ENCODE measurements at regions not wholly inside any gene's neighbourhood (a gene's known extent, or its start where the extent isn't known, plus 50 kb on each side); places are given as distances from the start of the nearest gene placed in this dataset.

DNA sequence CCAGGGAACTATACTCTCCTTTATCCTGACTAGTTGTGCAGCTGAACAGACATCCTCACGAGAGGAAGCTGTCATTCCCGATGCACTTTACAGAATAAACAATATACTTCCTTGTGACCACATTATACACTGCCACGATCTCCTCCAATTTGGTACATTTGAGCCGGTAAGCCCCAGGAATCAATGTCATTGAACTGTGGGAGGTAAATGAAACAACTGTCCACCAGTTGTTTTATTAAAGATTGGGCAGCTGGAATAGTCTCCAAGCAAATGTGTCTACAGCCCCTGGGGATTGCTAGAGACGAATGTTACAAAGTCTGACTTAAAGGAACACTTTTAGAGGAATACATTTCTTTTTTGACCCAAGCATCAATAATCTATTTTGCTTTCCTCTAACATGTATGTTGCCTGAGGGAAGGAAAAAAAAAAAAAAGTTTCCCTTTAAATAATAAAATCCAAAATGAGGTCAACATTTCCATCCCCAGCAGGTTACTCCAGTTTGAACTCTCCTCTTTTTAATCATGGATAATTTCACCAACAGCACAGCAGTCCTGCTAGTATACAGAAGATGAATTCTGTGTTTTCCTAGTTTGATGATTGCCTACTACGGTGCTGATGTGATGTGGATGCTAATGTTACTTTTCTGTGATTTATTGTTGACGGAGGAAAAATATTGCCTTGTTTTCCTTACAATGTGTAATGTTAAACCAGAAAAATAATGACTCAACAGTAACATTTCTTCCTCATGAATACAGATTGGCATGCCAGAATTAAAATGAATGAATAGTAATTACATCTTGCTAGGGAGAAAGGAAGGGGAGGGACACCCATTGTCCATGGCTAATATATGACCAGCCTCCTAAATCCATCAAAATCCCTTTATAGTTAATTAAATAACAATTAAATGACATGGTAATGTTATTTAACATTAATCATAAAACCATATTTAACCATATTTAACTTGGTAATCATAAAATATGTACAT lies 360.9 kb downstream of the NEBL start:
- H2BK20ac ChIP-seq (ENCODE audit: low read length): no peak overlapping the region
- no peak for TF ChIP-seq RBBP5 (IDR thresholded peaks at IDR 0.05; ENCODE audit: borderline replicate concordance, low read depth, low read length)

More for the DNA sequence above, 360.9 kb downstream of the NEBL start:
- ChIA-PET POLR2A (ENCODE audit: partially characterized antibody) (no interaction called here), CTCF (ENCODE audit: partially characterized antibody) (no interaction called here)
- FAIRE-seq (no peak), DNase-seq (ENCODE audit: low read depth in 1 of 2, low spot score in 2 of 2) (no peak)
- H2BK5ac ChIP-seq (ENCODE audit: low read depth, low read length): no peak overlapping the region
- no peaks in the 10 kb centered on the region for H3K23me2 ChIP-seq (ENCODE audit: low read depth, low read length)
- H2BK15ac ChIP-seq (ENCODE audit: low read length): no peak overlapping the region
- H3K23ac ChIP-seq (ENCODE audit: insufficient read length): no peak overlapping the region
- H3K27ac ChIP-seq (ENCODE audit: low read depth, low read length): no peak overlapping the region
- no peak overlapping the region for H2BK12ac ChIP-seq (ENCODE audit: low read depth, low read length)
- no peak overlapping the region for H3K4me3 ChIP-seq (ENCODE audit: extremely low read depth in 1 of 4, insufficient read depth in 2 of 4, low read depth in 3 of 4, low read length in 4 of 4)
- H4K8ac ChIP-seq (ENCODE audit: extremely low read depth, insufficient read depth, low read length): no peak overlapping the region
- H3K14ac ChIP-seq (ENCODE audit: insufficient read length): no peak overlapping the region
- H3K4me1 ChIP-seq (replicated peaks in 1 of 4; ENCODE audit: control insufficient read depth in 3 of 4, insufficient read depth in 4 of 4, low read length in 3 of 4): no peaks in the 10 kb centered on the region
- H3K56ac ChIP-seq (replicated peaks; ENCODE audit: insufficient read length, low read depth, low read length): no peak overlapping the region
- no peaks in the 10 kb centered on the region for H3K79me1 ChIP-seq (ENCODE audit: low read depth, low read length)
- no peak overlapping the region for H3K18ac ChIP-seq (ENCODE audit: extremely low read depth, low read length)
- no peak overlapping the region for H3K4ac ChIP-seq (replicated peaks; ENCODE audit: insufficient read length, low read depth, low read length)
- no peaks in the 10 kb centered on the region for H4K20me1 ChIP-seq (replicated peaks in 1 of 2; ENCODE audit: control insufficient read depth in 1 of 2, insufficient read depth in 2 of 2, low read length in 2 of 2)
- H3K9ac ChIP-seq (replicated peaks in 1 of 4; ENCODE audit: extremely low read depth in 1 of 4, low read depth in 3 of 4, low read length in 3 of 4): no peak overlapping the region
- no peak overlapping the region for H2AK5ac ChIP-seq (ENCODE audit: low read depth, low read length)
- no peaks in the 10 kb centered on the region for H3K27me3 ChIP-seq (replicated peaks in 1 of 4; ENCODE audit: control insufficient read depth in 3 of 4, extremely low read depth in 1 of 4, insufficient read depth in 3 of 4, low read length in 3 of 4)
- no peak overlapping the region for H2AFZ ChIP-seq (ENCODE audit: low read length)
- H3K36me3 ChIP-seq (ENCODE audit: control insufficient read depth in 2 of 4, insufficient read depth in 4 of 4, low read length in 3 of 4): no peaks in the 10 kb centered on the region
- 91% methylated on average over 7 of the region's 7 CpGs; no CpG with 5 or more reads in 1 of the 2 experiments for WGBS, 2 experiments (ENCODE audit: extremely low coverage in 1 of 2, insufficient coverage in 1 of 2, insufficient read length in 1 of 2, insufficient replicate concordance in 2 of 2, low coverage in 1 of 2, low lambda C conversion rate in 2 of 2, missing lambda C conversion rate in 1 of 2)
- no peaks in the 10 kb centered on the region for H3K79me2 ChIP-seq (ENCODE audit: control insufficient read depth in 1 of 2, insufficient read depth in 2 of 2, low read length in 2 of 2)
- no peak overlapping the region for H4K91ac ChIP-seq (replicated peaks; ENCODE audit: insufficient read length, low read length)
- H2BK120ac ChIP-seq (replicated peaks; ENCODE audit: low read depth, low read length): no peak overlapping the region
- no peak overlapping the region for H4K5ac ChIP-seq (ENCODE audit: insufficient read length, low read depth, low read length)
- H3K9me3 ChIP-seq (ENCODE audit: insufficient read depth in 2 of 2, low read depth in 1 of 2, low read length in 1 of 2): peaks cover 14 to 20% of the 10 kb centered on the region in 2 experiments
- H3K4me2 ChIP-seq (ENCODE audit: insufficient read depth in 1 of 2, low read depth in 2 of 2, low read length in 2 of 2): no peak overlapping the region

Data from H1 (cell line).